Endothelial cell of umbilical vein (primary cell): ENCODE measurements at regions not wholly inside any gene's neighbourhood (a gene's known extent, or its start where the extent isn't known, plus 50 kb on each side); places are given as distances from the start of the nearest gene placed in this dataset.

ENCODE experiments used
- BruUV-seq: library from RNA; stranded (reverse); fragments of 400-500 nt; replicated peaks from 2 replicates; lab custom pipeline; 2021; lab: Mats Ljungman, UMichigan
- CTCF ChIA-PET: fragments of 300-600, 350-600 bp; sonication (Branson Sonifier 250); formaldehyde crosslinking; loops from one replicate; lab custom pipeline; 2021; ENCODE audit warnings: antibody characterized with exemption, inconsistent platforms; lab: Charles Lee
- POLR2A ChIA-PET: fragments of 300-600, 350-600 bp; sonication (Branson Sonifier 250); formaldehyde crosslinking; loops from one replicate; lab custom pipeline; 2021; ENCODE audit warnings: antibody characterized with exemption, inconsistent platforms; lab: Charles Lee
- DNase-seq: peaks from one replicate; pipeline ENCODE4 v3.0.0-alpha.2; 2011; ENCODE audit warnings: low read depth, low spot score
- FAIRE-seq: peaks from 2 replicates; lab custom pipeline; 2011; peaks lifted over from hg19 to GRCh38; lab: Jason Lieb, UNC
- H2AFZ ChIP-seq: 2 replicates; pipeline ENCODE4 v1.6.0; 2012; ENCODE audit warnings: low read depth, low read length, control low read depth, inconsistent platforms
- H3K27ac ChIP-seq: 2 replicates; pipeline ENCODE4 v1.5.1; 2011; ENCODE audit warnings: low read depth, mild to moderate bottlenecking, control low read depth, low read length, moderate library complexity; ENCODE audit not compliant: insufficient read depth
- H3K27me3 ChIP-seq, 2 experiments: 2 replicates each; pipeline versions ENCODE4 v1.6.0 to v1.6.1; 2011; ENCODE audit warnings: low read length in 2 of 2, mixed read lengths in 1 of 2; ENCODE audit not compliant: control insufficient read depth in 2 of 2, insufficient read depth in 2 of 2
- H3K36me3 ChIP-seq, 2 experiments: 2 replicates in 1 of 2; 3 replicates in 1 of 2; pipeline ENCODE4 v1.5.1; 2011; ENCODE audit warnings: low read length in 2 of 2, mild to moderate bottlenecking in 1 of 2, moderate library complexity in 1 of 2; ENCODE audit not compliant: control insufficient read depth in 2 of 2, insufficient read depth in 2 of 2; ENCODE audit errors: extremely low read depth in 1 of 2
- H3K4me1 ChIP-seq: 3 replicates; pipeline ENCODE4 v1.5.1; 2011; ENCODE audit warnings: mild to moderate bottlenecking, low read length; ENCODE audit not compliant: control insufficient read depth, insufficient read depth; ENCODE audit errors: extremely low read depth
- H3K4me2 ChIP-seq: 2 replicates; pipeline ENCODE4 v1.6.1; 2011; ENCODE audit warnings: low read length, control low read depth, mixed read lengths; ENCODE audit not compliant: insufficient read depth
- H3K4me3 ChIP-seq, 3 experiments: fragments of 200-600 bp in 1 of 3; sonication (generic), shearing (Covaris generic) in 1 of 3; replicated peaks in 1 of 3; 2 replicates each; pipeline ENCODE4 v1.5.1; 2011 to 2016; ENCODE audit warnings: control low read depth in 3 of 3, low read length in 3 of 3, mild to moderate bottlenecking in 2 of 3, inconsistent platforms in 1 of 3, low read depth in 1 of 3, moderate library complexity in 1 of 3; ENCODE audit not compliant: insufficient read depth in 1 of 3
- H3K79me2 ChIP-seq: 2 replicates; pipeline ENCODE4 v1.6.0; 2012; ENCODE audit warnings: low read length, inconsistent platforms; ENCODE audit not compliant: control insufficient read depth, insufficient read depth
- H3K9ac ChIP-seq: replicated peaks from 2 replicates; pipeline ENCODE3; 2011; ENCODE audit warnings: low read length, control low read depth; ENCODE audit not compliant: insufficient read depth; ENCODE audit errors: extremely low read depth
- H3K9me1 ChIP-seq: replicated peaks from 3 replicates; pipeline ENCODE4 v1.6.0; 2011; ENCODE audit warnings: mild to moderate bottlenecking, low read length; ENCODE audit not compliant: control insufficient read depth, insufficient read depth; ENCODE audit errors: extremely low read depth
- H3K9me3 ChIP-seq: replicated peaks from 2 replicates; pipeline ENCODE4 v1.5.1; 2012; ENCODE audit warnings: low read length, inconsistent platforms; ENCODE audit not compliant: control insufficient read depth, insufficient read depth
- H4K20me1 ChIP-seq: replicated peaks from 2 replicates; pipeline ENCODE3; 2011; ENCODE audit warnings: mild to moderate bottlenecking, low read length; ENCODE audit not compliant: control insufficient read depth, insufficient read depth; ENCODE audit errors: extremely low read depth
- EZH2 ChIP-seq: IDR thresholded peaks from 2 replicates; pipeline ENCODE4 v1.6.1; 2012; ENCODE audit warnings: borderline replicate concordance, low read depth, mild to moderate bottlenecking, moderate library complexity, low read length, inconsistent platforms; ENCODE audit not compliant: severe bottlenecking
- FOS ChIP-seq: IDR thresholded peaks from 2 replicates; pipeline ENCODE4 v1.6.1; 2011; ENCODE audit warnings: mild to moderate bottlenecking, low read length, moderate library complexity, borderline replicate concordance; ENCODE audit not compliant: insufficient read depth
- GATA2 ChIP-seq: IDR thresholded peaks from 2 replicates; pipeline ENCODE4 v1.7.0; 2011; ENCODE audit warnings: low read depth, mild to moderate bottlenecking, moderate library complexity, mixed read lengths, low read length; ENCODE audit not compliant: insufficient read length, insufficient read depth
- JUN ChIP-seq: IDR thresholded peaks from 2 replicates; pipeline ENCODE4 v1.6.1; 2011; ENCODE audit warnings: borderline replicate concordance, low read depth; ENCODE audit not compliant: insufficient read length, insufficient read depth
- MAX ChIP-seq: IDR thresholded peaks from 2 replicates; pipeline ENCODE4 v1.6.1; 2011; ENCODE audit not compliant: insufficient read depth, insufficient read length
- MYC ChIP-seq: IDR thresholded peaks from one replicate; pipeline ENCODE4 v1.6.1; 2011; ENCODE audit warnings: mild to moderate bottlenecking, low read depth, low read length
- POLR2A ChIP-seq: IDR thresholded peaks from 2 replicates; pipeline ENCODE4 v1.6.1; 2012; ENCODE audit warnings: low read depth, mild to moderate bottlenecking, control low read depth, low read length
- POLR2AphosphoS5 ChIP-seq: IDR thresholded peaks from 2 replicates; pipeline ENCODE4 v1.6.1; 2012; ENCODE audit warnings: low read depth, mild to moderate bottlenecking, control low read depth, low read length, moderate library complexity; ENCODE audit not compliant: insufficient read depth
- dilution Hi-C: fragments of 300-500 bp; cut with MboI; formaldehyde crosslinking; loops from one replicate; pipeline ENCODE4 v1.15.0; 2019; ENCODE audit warnings: low sequenced_read_pairs; ENCODE audit not compliant: extremely low pct_ligation_motif_present
- intact Hi-C: fragments of 100-400 bp; cut with micrococcal nuclease; formaldehyde crosslinking; loops from one replicate; pipeline ENCODE4 v1.10.0; 2022
- TF ChIP-seq, protein P1 (sequence below), 2 donors: IDR thresholded peaks; 1 replicate in 1 of 2; 2 replicates in 1 of 2; pipeline ENCODE4 v1.5.1; 2011; ENCODE audit warnings: low read length in 2 of 2, mild to moderate bottlenecking in 2 of 2, moderate library complexity in 2 of 2, control low read depth in 1 of 2, inconsistent platforms in 1 of 2, low read depth in 1 of 2; ENCODE audit not compliant: insufficient read depth in 1 of 2; ENCODE audit errors: extremely low read depth in 1 of 2

- Histone ChIP-seq H3K4me3 (no peak overlapping the region), H3K4me1 (no peaks in the 10 kb centered on the region), H2AFZ (no peak overlapping the region), H3K4me2 (no peak overlapping the region), H3K9me3 (no peaks in the 10 kb centered on the region), H3K36me3 (no peaks in the 10 kb centered on the region), H3K9me1 (no peaks in the 10 kb centered on the region), H3K79me2 (no peaks in the 10 kb centered on the region), H4K20me1 (no peaks in the 10 kb centered on the region), H3K27ac (no peak overlapping the region), H3K27me3 (no peaks in the 10 kb centered on the region), H3K9ac (no peak overlapping the region)
- no peak for TF ChIP-seq GATA2
- no peak for TF ChIP-seq EZH2
- no peak for TF ChIP-seq MYC
- no peak for TF ChIP-seq POLR2A
- TF ChIP-seq, protein P1, sequence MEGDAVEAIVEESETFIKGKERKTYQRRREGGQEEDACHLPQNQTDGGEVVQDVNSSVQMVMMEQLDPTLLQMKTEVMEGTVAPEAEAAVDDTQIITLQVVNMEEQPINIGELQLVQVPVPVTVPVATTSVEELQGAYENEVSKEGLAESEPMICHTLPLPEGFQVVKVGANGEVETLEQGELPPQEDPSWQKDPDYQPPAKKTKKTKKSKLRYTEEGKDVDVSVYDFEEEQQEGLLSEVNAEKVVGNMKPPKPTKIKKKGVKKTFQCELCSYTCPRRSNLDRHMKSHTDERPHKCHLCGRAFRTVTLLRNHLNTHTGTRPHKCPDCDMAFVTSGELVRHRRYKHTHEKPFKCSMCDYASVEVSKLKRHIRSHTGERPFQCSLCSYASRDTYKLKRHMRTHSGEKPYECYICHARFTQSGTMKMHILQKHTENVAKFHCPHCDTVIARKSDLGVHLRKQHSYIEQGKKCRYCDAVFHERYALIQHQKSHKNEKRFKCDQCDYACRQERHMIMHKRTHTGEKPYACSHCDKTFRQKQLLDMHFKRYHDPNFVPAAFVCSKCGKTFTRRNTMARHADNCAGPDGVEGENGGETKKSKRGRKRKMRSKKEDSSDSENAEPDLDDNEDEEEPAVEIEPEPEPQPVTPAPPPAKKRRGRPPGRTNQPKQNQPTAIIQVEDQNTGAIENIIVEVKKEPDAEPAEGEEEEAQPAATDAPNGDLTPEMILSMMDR (IDR thresholded peaks at IDR 0.05; ENCODE audit: extremely low read depth in 1 of 2, insufficient read depth in 1 of 2, low read depth in 1 of 2, low read length in 2 of 2): no peak
- TF ChIP-seq MAX: no peak
- TF ChIP-seq FOS: no peak
- TF ChIP-seq POLR2AphosphoS5: no peak
- no peak for TF ChIP-seq JUN
- ChIA-PET CTCF (no interaction called here), POLR2A (no interaction called here)
- BruUV-seq: no TSS peak
- DNase-seq (no peak), FAIRE-seq (no peak)
- intact Hi-C loops: no loop called here
- dilution Hi-C loops: no loop called here
These were observed 93.4 kb upstream of the PTPRT start for GRCh38 chr20:43283126-43283525.
